ENCODE measurements at regions not wholly inside any gene's neighbourhood (a gene's known extent, or its start where the extent isn't known, plus 50 kb on each side); places are given as distances from the start of the nearest gene placed in this dataset.
"Not testable (repeated sequence)": the region's sequence is repeated elsewhere in the genome, so short reads cannot be mapped to it uniquely, and the experiment has no call there.

DNA sequence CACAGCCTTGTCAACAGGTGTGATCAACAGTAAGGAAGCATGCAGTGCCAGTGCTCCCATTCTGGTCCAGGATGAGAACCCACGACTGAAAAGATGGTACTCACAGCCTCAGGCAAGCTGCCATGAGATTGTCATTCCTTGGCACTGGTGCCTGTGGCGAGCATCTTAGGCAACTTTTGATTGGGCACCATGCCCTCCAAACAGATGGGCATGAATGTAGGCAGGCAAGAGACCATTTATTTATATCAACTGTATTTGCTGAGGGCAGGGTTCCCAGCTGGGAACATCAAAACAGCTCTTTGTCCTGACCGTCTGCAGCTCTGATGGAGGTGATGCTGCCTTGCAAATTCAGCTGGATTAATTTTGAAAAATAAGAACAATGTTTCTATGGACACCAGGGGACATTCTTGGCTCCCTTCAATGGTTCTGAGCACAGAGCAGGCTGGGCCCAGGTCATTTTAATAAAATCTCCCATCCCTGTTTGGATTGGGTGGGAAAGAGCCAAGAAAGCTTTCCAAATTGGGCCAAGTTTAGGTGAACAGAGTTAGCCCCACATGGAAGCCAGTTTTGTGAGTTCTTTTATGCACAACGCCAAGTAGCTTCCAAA, 522.5 kb downstream of the RMST start:
- DNase-seq (ENCODE audit: low read depth), result no peak

DNA sequence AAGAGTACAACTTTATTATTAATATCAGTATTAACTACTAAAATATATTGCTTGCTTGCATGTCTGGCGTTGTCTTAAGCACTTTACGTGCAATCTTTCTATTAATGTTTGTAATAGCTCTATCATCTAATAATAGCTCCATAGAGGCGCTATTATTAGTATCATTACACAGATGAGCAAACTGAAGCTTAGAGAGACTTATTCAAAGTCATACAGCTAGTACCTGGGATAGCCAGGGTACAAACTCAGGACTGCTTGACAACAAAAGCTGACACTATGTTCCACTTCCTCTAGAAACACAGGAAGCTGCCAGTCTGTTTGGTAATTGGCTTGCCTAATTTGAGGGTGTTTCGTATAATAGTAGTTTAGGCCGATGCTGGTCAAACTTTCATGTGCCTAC, 523.2 kb downstream of the RMST start:
- DNase-seq (ENCODE audit: low read depth), result no peak

DNA sequence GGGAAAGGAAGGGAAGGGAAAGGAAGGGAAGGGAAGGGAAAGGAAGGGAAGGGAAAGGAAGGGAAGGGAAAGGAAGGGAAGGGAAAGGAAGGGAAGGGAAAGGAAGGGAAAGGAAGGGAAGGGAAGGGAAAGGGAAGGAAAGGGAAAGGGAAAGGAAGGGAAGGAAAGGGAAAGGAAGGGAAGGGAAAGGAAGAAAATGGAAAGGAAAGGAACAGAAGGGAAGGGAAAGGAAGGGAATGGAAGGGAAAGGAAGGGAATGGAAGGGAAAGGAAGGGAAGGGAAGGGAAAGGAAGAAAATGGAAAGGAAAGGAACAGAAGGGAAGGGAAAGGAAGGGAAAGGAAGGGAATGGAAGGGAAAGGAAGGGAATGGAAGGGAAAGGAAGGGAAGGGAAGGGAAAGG, 526.0 kb downstream of the RMST start:
- not testable (repeated sequence) for DNase-seq (ENCODE audit: low read depth)

DNA sequence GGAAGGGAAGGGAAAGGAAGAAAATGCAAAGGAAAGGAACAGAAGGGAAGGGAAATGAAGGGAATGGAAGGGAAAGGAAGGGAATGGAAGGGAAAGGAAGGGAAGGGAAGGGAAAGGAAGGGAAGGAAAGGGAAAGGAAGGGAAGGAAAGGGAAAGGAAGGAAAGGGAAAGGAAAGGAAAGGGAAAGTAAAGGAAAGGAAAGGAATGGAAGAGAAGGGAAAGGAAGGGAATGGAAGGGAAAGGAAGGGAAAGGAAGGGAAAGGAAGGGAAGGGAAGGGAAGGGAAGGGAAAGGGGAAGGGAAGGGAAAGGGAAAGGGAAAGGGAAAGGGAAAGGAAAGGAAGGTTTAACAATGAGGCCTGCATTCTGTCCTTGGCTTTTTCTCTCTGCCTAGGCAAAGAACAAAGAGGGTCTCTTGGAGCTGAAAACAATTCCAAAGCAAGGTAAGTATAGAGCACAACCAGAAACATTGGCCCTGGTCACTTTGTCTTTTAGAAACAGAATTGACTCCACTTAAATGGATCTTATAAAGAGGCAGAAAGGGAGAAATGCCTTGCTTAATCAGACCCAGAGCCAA, 525.9 kb upstream of the TMPO start:
- DNase-seq (ENCODE audit: low read depth), result no peak

DNA sequence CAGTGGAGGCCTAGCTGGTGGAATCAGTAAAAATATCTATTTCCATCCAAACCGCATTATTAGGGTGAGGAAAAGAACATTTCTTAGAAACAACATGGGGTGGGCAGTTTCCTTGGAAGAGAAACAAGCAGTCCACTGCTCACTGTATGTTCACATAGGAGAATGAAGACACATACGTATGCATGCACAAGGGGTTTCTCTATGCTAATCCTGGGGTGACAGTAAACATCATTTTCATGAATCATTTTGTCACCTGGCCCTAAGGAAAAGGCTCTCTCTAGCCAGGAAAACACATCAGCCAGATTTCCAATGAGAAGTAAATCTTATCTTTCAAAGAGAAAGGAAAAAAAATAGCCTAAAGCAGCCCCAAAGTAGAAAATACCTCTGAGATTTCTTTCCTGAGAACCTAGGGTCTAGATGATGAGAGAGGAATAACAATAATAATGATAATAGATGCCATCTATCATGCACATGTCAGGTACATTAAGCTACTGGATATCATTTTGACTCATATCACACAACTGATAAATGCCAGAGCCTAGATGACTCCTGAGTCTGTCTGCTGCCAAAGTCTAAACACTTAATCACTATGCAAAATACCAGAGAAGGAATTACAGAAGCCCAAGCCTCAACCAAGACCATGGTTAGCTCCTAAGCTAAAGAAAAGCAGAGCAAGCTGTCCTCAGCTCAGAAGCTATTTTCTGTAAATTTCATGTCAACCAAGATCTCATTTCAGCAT, 520.5 kb upstream of the TMPO start:
- DNase-seq (ENCODE audit: low read depth), result no peak

DNA sequence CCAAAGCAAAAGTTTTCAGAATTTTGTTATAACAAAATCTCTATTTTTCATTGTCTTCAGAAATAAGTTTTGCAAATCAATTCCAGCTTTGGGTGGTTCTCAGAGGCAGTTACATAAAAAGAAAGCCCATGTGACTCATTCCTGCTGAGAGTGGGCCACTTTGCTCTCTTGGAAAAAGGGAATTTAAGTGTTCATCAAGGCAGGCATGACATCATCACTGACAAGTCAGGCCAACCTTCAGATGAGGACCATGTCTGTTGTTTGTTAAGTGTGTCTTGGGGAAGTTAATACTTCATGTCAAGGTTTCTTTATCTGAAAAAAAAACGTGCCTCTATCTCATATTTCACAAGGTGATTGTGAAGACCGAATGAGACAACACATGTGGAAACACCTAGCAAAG, 519.8 kb upstream of the TMPO start:
- no peak for DNase-seq (ENCODE audit: low read depth)

DNA sequence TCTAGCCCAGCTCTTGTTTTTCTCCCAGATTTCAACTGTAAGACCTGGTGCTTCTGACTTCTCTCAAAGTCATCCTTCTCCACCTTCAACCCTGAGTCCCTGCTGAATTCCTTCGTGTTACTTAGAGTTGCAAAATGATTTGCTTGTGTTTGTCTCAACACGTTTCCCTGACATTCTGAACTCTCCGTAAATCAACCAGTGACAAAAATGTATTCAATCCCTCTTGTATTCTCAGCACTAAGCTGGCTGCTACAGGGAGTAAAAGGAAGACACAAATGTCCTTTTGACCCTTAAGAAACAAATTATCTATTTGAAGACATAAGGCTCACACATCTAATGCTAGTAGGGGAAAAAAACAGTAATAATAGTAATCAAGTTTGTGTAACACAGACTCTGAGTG, 514.0 kb upstream of the TMPO start:
- DNase-seq (ENCODE audit: low read depth), result no peak

DNA sequence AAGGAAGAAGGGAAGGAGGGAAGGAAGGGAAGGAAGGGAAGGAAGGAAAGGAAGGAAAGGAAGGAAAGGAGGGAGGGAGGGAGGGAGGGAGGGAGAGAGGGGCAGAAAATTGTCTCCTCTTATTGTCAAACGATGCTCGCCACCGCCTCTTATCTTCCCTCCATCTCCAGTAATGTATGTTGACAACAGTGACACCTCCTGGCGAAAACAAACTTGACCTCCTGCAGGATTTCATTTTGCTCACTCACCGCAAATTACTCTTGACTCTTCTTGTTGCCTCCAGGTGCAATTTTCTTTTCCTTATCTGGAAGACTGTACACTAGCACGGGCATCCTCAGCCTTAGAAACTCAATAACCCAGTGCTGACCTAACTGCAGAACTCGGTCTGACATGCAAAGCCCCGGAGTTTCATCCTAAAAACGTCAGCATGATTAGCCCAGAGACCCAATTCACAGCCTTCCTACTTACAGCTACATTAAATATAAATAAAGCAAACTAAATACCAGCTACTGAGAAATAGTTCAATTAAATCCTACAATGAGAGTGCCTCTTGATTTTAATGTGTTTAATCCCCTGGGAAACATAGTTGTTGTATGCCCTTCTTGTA, 512.4 kb upstream of the TMPO start:
- no peak for DNase-seq (ENCODE audit: low read depth)

DNA sequence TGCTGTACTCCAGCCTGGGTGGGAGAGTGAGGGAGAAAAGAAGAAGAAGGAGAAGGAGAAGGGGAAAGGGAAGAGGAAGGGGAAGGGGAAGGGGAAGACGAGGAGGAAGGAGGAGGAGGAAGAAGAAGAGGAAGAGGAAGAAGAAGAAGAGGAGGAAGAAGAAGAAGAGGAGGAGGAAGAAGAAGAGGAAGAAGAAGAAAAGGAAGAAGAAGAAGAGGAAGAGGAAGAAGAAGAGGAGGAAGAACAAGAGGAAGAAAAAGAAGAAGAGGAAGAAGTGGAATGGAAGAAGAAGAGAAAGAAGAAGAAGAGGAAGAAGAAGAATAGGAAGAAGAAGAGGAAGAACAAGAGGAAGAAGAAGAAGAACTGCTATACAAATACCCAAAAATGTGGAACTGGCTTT, 507.4 kb upstream of the TMPO start:
- DNase-seq (ENCODE audit: low read depth), result no peak

DNA sequence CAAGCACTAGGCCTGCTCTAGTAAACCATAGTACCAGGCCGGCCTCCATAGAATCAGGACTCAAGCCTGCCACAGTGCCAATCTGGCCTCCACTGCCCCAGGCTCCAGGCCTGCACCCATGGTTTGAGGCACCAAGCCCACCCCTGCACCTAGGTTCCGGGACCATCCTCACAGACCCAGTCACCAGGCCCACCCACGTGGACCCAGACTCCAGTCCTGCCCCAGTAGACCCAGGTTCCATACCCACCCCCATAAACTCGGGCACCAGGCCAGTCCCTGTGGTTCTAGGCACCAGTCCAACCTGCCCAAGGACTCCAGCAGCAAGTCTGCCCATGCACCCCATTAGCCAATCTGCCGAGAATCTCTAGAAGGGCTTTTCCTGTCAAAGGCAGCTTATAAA, 501.8 kb upstream of the TMPO start:
- DNase-seq (ENCODE audit: low read depth), result no peak

DNA sequence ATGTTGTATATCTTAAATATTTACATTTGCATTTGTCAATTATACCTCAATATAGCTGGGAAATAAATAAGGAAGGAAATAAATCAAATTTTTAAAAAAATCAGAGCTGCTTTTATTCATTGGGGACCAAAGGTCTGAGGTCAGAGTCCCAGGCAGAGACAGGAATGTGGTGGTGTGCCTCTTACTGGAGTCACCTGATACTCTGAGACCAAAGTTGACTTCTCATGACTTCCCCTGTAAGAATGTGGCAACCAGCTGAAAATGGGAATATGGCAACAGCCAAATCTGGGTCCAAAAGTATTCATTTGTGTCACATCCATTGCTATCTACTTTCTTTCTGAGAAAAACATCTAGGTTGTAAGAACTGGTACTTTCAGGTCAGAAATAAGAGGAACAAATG, 496.6 kb upstream of the TMPO start:
- DNase-seq (ENCODE audit: low read depth), result no peak

DNA sequence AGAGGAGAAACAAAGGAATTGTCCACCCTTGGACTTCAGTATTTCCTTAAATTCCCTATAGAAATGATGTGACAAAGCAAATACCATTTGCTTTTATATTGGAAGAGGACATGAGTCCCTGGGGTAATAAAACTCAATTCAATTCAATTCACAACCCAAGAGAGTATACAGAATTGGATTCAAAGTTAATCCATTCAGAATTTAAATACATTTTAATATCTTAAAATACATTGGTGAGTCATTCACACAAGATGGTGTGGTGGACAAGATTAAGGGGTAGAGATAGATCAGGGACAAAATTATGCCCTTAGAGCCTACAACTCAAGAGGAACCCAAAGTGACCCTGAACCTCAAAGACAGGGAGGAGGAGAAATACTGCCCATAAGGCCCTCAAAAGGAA, 495.0 kb upstream of the TMPO start:
- no peak for DNase-seq (ENCODE audit: low read depth)

DNA sequence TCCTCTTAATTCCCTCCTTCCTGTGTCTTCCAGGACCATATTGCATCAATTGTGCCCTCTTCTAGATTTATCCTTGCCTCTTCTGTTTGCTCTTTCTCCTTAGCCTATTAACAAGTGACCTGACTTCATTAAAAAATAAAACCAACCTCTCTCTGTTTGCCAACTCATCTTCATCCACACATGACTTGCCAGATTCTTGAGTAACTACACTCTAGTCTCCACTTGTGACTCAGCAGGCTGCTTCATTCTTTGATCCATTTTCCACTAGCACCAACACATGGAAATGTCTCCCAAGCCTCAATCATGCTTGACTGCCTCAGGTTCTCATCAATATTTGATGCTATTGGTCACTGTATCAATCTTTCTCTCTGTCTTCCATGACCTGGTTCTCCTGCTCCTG, 492.4 kb upstream of the TMPO start:
- no peak for DNase-seq (ENCODE audit: low read depth)

DNA sequence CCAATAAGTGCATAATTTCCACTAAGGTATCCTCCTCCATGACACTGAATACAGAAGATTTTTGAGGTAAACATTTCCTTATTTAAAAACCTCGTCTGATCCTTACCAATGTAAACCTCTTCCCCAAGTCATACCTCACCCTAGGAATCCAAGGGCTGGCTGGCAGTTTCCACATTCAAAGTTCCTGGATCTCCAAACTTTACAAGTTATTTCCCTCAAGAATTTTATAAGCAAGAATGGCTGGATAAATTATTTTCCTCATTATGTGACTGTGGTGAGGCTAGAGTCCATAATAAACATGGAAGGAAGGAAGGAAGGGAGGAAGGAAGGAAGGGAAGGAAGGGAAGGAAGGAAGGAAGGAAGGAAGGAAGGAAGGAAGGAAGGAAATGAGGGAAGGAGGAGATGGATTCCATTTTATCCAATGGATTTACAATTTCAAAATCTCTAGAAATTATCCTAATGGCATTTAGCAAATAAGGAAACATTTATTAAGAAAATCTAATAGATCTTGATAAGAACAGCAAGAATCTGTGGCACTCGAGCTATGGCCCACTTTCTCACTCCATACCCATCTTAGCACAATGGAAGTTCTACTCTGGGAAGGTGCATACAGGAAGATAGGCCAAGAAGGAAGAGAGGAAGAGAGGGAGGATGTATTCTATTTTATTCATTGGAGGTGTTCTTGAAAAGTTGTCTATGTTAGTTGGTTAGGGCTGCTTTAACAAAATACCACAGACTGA, 477.8 kb upstream of the TMPO start:
- no peak for DNase-seq (ENCODE audit: low read depth)

DNA sequence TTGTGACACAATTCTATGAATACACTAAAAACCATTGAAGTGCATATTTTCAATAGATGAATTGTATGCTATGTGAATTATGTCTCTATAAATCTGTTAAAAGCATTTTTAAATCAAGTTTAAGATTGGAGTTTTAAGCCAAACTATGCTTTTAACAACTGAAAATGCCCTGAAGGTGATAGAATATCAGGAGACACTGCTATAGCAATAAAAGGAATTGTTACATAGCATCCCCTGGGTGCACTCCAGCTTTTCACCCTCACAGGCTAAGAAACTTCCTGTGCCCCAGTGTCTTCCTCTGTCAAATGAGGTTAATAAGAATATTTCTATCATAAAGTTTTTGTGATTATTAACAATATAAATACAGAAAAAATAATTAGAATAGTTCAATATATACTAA, 472.7 kb upstream of the TMPO start:
- DNase-seq (ENCODE audit: low read depth), result no peak

DNA sequence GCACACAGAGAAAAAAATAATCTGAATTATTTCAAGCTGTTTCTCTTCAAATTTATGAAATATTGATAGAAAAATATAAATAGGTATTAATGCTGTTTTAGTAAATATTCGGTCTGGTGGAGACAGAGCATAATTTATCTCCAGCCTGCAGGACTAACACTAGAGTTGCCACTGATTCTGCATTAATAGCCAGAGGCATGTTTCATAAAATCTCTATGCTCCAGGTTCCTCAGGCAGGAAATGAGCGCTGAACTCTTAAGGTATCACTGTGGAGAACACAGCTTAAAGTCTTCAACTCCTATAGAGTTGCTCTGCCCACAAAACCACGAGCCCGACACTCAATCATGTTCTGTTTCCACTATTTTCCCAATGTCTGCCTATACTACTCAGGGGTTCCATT, 470.0 kb upstream of the TMPO start:
- no peak for DNase-seq (ENCODE audit: low read depth)

DNA sequence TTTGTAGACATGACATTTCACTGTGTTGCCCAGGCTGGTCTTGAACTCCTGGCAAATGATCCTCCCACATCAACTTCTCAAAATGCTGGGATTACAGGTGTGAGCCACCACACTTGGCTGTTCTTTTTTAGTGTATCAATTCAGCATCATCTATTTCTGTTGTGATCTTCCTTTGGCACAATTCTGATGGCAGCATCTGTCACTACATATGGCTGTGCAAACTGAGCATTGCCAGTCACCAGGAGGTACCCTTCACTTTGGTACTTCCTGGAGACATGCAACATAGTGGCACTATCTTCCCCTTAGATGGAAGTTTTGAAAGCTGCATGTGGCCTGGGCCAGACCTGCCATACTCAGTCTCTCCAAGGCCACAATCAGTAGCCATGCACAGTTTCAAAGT, 467.1 kb upstream of the TMPO start:
- no peak for DNase-seq (ENCODE audit: low read depth)

DNA sequence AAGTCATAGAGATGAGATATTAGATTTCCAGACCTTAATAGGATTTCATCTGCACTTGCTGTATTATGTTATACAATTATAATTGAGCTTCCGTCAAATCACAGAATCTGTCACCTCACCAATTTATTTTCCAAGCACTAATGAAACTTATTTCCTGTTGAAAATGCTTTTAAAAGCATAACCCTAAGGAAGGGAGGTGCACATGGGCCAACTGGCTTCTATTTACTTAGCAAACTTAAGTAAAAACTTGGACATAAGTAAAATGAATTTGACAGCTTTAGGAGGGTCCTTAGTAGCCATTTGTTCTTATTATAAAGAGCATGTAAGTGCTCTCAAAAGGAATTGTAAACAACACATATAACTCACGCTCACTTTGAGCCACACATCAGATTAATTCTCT, 462.2 kb upstream of the TMPO start:
- DNase-seq (ENCODE audit: low read depth), result no peak

DNA sequence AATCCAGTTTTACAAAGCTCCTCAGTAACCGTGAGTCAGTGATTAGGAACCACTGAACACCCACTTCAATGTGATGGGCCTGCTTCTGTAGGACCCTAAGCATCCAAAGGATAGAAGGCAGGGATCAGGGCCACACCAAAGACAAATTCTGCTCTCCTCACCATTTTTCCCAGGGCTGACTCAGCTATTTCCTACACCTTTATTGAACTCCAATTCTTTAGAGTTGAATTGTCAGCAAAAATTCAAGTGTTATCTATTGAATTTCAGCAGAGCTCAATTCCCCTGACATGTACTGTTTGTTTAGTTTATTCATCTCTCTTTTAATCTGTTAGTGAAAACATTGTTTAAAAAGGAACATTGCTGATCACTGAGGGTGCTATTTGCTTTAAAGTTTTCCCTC, 457.7 kb upstream of the TMPO start:
- no peak for DNase-seq (ENCODE audit: low read depth)

DNA sequence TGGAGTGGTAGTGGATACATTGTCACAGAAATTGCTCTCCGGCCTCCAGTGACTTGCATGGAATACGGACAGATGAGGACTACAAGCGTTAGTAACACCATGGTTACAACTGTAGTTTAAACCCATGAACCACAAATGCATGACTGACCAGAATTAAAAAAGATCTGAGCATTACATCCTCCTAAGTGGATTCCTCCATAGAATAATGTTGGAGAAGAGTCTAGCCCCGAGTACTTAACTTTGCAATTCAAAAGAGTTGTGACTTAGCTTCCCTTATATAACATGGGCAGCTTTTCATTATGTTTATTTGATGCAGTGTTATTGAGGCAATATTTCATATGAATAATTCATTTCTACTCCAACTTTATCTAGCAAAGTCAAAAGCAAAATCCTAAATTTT, 457.2 kb upstream of the TMPO start:
- DNase-seq (ENCODE audit: low read depth), result no peak

DNA sequence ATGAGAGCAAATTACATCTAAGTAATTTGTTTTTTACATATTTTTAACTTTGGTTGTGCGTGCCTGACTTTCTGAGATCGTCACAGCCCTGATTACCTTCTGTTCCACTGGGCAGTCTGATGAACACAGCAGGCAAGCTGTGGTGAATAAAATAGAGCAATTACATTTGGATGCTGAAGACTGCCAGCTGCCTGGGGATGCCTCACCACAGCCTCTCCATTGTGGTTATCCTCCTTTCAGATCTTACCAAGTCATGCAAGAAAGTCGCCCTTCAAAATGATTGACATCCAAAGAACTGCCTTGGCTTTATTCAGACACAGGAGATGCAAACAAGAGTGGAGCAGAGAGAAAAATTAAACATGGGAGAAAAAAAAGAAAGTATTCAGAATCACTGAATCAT, 456.6 kb upstream of the TMPO start:
- DNase-seq (ENCODE audit: low read depth), result no peak

DNA sequence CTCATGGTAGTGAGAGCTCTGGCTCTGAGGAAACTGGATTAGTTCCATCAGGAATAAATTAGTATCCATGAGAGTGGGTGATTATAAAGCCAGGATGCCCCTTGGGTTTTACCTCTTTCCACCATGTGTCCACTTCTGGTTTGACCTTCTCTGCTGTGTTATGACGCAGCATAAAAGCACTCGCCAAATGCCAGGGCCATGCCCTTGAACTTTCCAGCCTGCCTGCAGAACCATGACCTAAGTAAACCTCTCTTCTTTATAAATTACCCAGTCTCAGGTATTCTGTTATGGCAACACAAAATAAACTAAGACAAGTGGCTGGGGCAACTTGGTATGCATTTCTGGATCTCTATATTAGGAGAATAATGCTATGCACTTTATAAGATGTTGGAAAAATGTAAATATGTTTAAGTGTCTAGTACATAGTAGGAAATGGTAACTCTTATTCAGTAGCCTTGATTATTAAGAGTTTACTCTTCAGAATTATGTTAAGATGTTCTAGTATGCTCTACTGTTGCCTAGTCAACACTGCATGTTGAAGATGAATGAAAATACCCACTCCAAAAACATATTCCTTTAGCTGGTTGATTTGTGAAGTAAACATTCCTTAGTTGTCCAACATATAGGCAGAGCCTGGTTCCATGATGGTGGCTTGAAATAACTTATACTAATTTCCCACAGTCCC, 455.6 kb upstream of the TMPO start:
- no peak for DNase-seq (ENCODE audit: low read depth)
